RWPE2 (cell line): ENCODE measurements at regions not wholly inside any gene's neighbourhood (a gene's known extent, or its start where the extent isn't known, plus 50 kb on each side); places are given as distances from the start of the nearest gene placed in this dataset.

Experiments used
- ATAC-seq: fragments of 200-7000 bp; cut with Tn5 transposase; 3 replicates; pipeline ENCODE4 v1.9.1; 2021; ENCODE audit warnings: low read depth
- DNase-seq: peaks from one replicate; pipeline ENCODE4 v3.0.0-alpha.2; 2020; ENCODE audit warnings: low spot score
- H3K27ac ChIP-seq: fragments of 450-650 bp; 2 replicates; pipeline ENCODE4 v1.5.1; 2017; ENCODE audit warnings: mild to moderate bottlenecking; ENCODE audit not compliant: poor library complexity, severe bottlenecking
- H3K27me3 ChIP-seq: fragments of 250-450 bp; sonication (Bioruptor Pico); 2 replicates; pipeline ENCODE4 v1.5.1; 2021; ENCODE audit warnings: mild to moderate bottlenecking, moderate library complexity; ENCODE audit not compliant: insufficient read depth, poor library complexity, severe bottlenecking
- H3K36me3 ChIP-seq: fragments of 250-450 bp; sonication (Bioruptor Pico); 2 replicates; pipeline ENCODE4 v1.5.1; 2020; ENCODE audit warnings: low read depth, mild to moderate bottlenecking, moderate library complexity
- H3K4me1 ChIP-seq: fragments of 250-450 bp; sonication (Bioruptor Pico); 2 replicates; pipeline ENCODE4 v1.5.1; 2021; ENCODE audit warnings: mild to moderate bottlenecking, moderate library complexity; ENCODE audit not compliant: insufficient read depth, poor library complexity, severe bottlenecking
- H3K4me3 ChIP-seq: fragments of 250-450 bp; sonication (Bioruptor Pico); 2 replicates; pipeline ENCODE4 v1.5.1; 2021; ENCODE audit warnings: mild to moderate bottlenecking, moderate library complexity; ENCODE audit not compliant: severe bottlenecking
- H3K9me3 ChIP-seq: fragments of 250-450 bp; sonication (Bioruptor Pico); 2 replicates; pipeline ENCODE4 v1.5.1; 2021; ENCODE audit warnings: mild to moderate bottlenecking, moderate library complexity; ENCODE audit not compliant: severe bottlenecking
- TF ChIP-seq, protein P1 (sequence below): fragments of 450-650 bp; IDR thresholded peaks from one replicate; pipeline ENCODE4 v1.5.1; 2017; ENCODE audit warnings: mild to moderate bottlenecking, moderate library complexity; ENCODE audit not compliant: poor library complexity, severe bottlenecking

DNA sequence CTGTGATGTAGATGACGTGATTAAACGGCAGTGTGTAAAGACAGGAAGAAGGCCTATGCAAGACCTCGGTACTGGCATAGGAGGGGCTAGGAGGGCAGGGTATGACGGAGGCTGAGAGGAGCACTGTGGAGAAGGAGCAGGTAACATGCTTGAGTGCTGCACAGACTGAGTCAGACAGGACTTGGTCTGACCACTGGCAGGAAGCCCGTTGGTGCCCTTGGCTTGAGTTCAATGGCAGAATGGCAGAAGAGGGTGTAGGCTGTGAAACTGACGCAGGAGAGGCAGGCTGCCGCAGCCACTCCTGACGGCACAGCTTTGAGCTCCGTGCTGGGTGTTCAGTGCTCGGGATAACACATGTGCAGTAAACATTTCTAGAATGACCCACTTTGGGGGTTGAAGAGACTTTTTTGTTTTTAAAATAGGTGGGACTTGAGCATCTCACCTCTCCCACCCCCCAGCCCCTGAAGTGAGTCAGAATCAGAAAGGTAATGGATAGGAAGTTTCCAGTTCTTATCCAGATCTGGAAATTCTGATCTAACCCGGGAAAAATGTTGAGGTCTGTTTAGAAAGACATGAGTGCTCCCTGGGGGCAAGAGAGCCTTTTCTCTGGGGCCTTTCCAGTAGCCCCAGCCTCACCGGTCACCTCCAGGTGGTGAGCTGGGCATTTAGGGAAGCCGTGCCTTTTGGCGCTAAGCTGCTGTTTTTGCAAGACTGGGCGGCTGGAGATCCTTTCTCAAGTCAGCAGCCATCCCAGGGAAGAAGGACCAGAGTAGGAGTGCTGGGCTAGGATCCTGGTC, 126.4 kb downstream of the RPLP1 start:
- Histone ChIP-seq H3K27ac (peak overlapping the region; percentile 64), H3K36me3 (no peaks in the 10 kb centered on the region), H3K9me3 (no peaks in the 10 kb centered on the region), H3K4me3 (no peak overlapping the region), H3K27me3 (no peaks in the 10 kb centered on the region), H3K4me1 (peaks cover 17% of the 10 kb centered on the region)
- TF ChIP-seq, protein P1, sequence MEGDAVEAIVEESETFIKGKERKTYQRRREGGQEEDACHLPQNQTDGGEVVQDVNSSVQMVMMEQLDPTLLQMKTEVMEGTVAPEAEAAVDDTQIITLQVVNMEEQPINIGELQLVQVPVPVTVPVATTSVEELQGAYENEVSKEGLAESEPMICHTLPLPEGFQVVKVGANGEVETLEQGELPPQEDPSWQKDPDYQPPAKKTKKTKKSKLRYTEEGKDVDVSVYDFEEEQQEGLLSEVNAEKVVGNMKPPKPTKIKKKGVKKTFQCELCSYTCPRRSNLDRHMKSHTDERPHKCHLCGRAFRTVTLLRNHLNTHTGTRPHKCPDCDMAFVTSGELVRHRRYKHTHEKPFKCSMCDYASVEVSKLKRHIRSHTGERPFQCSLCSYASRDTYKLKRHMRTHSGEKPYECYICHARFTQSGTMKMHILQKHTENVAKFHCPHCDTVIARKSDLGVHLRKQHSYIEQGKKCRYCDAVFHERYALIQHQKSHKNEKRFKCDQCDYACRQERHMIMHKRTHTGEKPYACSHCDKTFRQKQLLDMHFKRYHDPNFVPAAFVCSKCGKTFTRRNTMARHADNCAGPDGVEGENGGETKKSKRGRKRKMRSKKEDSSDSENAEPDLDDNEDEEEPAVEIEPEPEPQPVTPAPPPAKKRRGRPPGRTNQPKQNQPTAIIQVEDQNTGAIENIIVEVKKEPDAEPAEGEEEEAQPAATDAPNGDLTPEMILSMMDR: peak; percentile 48
- ATAC-seq (peak; percentile 92), DNase-seq (peak; percentile 98)

DNA sequence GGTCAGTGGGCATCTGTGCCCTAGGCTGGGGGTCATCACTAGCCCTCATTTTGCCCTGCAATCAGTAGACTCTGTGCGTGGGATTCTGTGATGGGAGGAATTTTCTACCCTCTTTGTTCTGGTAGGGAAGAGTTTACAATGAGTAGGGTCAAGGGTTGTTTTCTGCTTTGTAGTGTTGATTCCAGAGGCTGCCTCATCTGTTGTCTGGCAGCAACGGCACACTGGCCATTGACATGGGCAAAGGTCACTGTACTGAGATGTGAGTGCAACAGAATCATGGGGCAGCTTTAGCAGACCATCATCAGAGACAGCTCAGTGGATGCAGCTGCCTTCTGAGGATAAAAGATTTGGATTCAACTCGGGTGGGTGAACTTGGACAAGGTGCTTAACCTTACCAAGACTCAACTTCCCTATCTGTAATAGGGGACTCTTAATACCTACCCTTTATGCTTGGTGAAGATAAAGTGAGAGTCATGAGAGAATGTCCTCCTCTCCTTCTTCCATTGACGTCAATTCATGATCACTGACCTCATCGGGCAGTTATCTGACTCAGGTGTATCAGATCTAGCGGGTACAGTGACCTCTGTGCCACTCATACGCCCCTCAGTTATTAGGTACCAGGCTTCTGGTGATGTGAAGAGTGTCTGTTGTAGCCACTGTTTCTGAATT, 127.5 kb downstream of the RPLP1 start:
- Histone ChIP-seq H3K36me3 (no peaks in the 10 kb centered on the region), H3K27me3 (no peaks in the 10 kb centered on the region), H3K27ac (peak overlapping the region; percentile 64), H3K9me3 (no peaks in the 10 kb centered on the region), H3K4me1 (peaks cover 17% of the 10 kb centered on the region), H3K4me3 (no peak overlapping the region)
- ATAC-seq (no peak), DNase-seq (no peak)
- TF ChIP-seq, protein P1: no peak

DNA sequence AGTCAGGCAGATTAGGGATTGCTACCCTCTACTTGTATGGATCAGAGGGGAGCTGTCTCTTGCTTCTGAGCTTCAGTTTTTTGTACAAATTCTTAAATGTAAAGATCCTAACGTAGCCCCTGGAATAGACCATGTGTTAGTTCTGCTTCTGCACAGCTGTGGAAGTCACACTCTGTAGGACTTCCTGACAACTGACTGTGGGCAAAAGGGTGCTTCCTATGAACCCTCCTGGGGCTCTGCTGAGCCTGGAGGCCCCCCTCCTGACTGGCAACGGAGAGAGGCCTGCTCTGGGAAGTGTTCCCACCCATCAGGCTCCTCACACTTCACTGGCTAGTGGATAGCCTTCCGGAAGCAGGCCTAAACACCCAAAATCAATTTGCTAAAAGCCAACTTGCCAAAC, 131.0 kb downstream of the RPLP1 start:
- DNase-seq (no peak), ATAC-seq (no peak)
- Histone ChIP-seq H3K36me3 (no peaks in the 10 kb centered on the region), H3K27ac (no peak overlapping the region), H3K27me3 (no peaks in the 10 kb centered on the region), H3K4me3 (no peak overlapping the region), H3K4me1 (peaks cover 16% of the 10 kb centered on the region), H3K9me3 (no peaks in the 10 kb centered on the region)
- TF ChIP-seq, protein P1: no peak

DNA sequence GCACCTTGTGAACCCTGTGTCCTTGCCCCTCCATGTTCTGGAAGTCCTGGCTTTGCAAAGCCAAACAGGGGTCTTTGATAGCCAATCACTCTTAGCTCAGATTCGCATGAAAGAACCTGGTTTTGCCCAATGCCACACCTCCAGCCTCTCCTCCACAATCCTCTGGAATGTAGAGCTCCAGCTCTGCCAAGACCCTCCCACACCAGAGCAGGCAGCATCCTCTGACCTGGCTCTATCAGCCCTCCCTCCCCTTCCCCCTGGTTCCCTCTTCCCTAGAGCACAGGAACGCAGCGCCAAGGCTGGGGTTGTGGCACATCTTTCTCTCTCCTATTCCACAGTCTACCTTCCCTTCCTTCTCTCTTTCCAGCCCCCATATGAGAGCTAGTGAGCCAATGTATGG, 133.3 kb downstream of the RPLP1 start:
- Histone ChIP-seq H3K27me3 (no peaks in the 10 kb centered on the region), H3K4me3 (no peak overlapping the region), H3K27ac (no peak overlapping the region), H3K9me3 (no peaks in the 10 kb centered on the region), H3K36me3 (no peaks in the 10 kb centered on the region), H3K4me1 (peaks cover 4% of the 10 kb centered on the region)
- TF ChIP-seq, protein P1: no peak
- DNase-seq (no peak), ATAC-seq (peak; percentile 67; the same call in 2 of the 3 replicates)

DNA sequence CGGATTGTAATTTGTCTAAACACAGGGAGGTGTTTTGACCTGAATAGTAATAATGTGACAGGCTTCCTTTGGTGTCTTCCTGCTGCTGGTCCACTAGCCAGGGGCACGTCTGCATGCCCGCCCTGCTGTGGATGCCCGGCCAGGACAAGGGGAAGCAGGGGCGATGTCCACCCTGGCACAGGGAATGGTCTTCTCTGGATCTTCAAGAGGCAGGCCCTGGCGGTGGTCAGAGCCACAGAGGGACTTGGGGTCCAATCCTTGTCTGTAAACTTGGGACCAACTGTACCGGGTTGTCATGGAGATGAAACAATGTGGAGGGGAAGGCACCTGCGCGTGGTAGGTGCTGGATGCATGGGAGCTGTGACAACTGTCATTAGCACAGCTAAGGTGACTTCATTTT, 134.1 kb downstream of the RPLP1 start:
- Histone ChIP-seq H3K4me3 (no peak overlapping the region), H3K36me3 (no peaks in the 10 kb centered on the region), H3K9me3 (no peaks in the 10 kb centered on the region), H3K4me1 (peaks cover 9% of the 10 kb centered on the region), H3K27me3 (no peaks in the 10 kb centered on the region), H3K27ac (no peak overlapping the region)
- TF ChIP-seq, protein P1: no peak
- ATAC-seq (no peak), DNase-seq (no peak)
